Calu3 (cell line): ENCODE measurements at regions not wholly inside any gene's neighbourhood (a gene's known extent, or its start where the extent isn't known, plus 50 kb on each side); places are given as distances from the start of the nearest gene placed in this dataset.
A peak's percentile ranks its signal among the peaks of the same experiment; 100 is the strongest.
"Not testable (repeated sequence)": the region's sequence is repeated elsewhere in the genome, so short reads cannot be mapped to it uniquely, and the experiment has no call there.

Experiments
- BruUV-seq: library from RNA; stranded (reverse); fragments of 400-500 nt; replicated peaks from 2 replicates; lab custom pipeline; 2021; lab: Mats Ljungman, UMichigan
- CTCF ChIA-PET: fragments of 300-600 bp; sonication (Branson Sonifier 250); formaldehyde crosslinking; loops from one replicate; lab custom pipeline; 2022; ENCODE audit warnings: antibody characterized with exemption; lab: Charles Lee
- DNase-seq: peaks from one replicate; pipeline ENCODE4 v3.0.0; 2022
- H3K27ac Mint-ChIP-seq: one replicate; pipeline ENCODE4 v1.8.0; 2022; ENCODE audit warnings: mixed read lengths; ENCODE audit not compliant: unreplicated experiment
- H3K27me3 Mint-ChIP-seq: one replicate; pipeline ENCODE4 v1.8.0; 2022; ENCODE audit warnings: mixed read lengths; ENCODE audit not compliant: unreplicated experiment
- H3K36me3 Mint-ChIP-seq: one replicate; pipeline ENCODE4 v1.8.0; 2022; ENCODE audit warnings: mild to moderate bottlenecking, moderate library complexity, mixed read lengths; ENCODE audit not compliant: insufficient read depth, unreplicated experiment
- H3K4me1 Mint-ChIP-seq: one replicate; pipeline ENCODE4 v1.8.0; 2022; ENCODE audit warnings: mild to moderate bottlenecking, low read depth, mixed read lengths; ENCODE audit not compliant: unreplicated experiment
- H3K4me3 Mint-ChIP-seq: one replicate; pipeline ENCODE4 v1.8.0; 2022; ENCODE audit warnings: mild to moderate bottlenecking, low read depth, moderate library complexity, mixed read lengths; ENCODE audit not compliant: unreplicated experiment
- H3K9me3 Mint-ChIP-seq: one replicate; pipeline ENCODE4 v1.8.0; 2022; ENCODE audit warnings: low read depth, mixed read lengths; ENCODE audit not compliant: unreplicated experiment
- intact Hi-C: fragments of 100-400 bp; cut with micrococcal nuclease; formaldehyde crosslinking; loops from one replicate; pipeline ENCODE4 v1.10.0; 2022; ENCODE audit not compliant: unreplicated experiment

DNA sequence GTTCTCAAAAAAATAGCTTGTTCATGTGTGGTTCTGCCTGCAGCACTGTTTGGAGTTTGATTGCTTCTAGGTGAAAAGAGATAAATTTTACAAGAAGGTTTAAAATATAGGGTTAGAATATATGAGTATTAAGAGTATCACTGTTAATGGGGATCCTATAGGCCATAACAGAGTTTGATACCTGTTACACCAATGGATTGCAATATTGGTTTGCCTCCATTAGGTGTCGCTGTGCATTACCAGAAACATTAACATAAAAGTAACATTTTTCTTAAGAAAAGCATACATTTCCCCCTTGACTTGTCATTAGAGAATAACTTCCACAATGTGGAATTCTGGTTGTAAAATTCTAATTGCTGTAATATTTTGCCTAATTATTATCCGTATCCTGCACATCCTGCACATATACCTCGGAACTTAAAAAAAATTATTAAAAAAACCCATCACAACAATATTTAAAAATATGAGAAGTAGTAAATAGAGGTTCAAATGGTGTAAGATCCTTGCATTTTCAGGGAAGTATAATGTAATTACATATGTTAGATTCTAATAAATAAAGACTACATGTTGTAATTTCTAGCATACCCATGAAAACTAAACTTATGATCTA is 63.0 kb downstream of the CYP4A11 start:
- H3K27me3 Mint-ChIP-seq, CTCF ChIA-PET, H3K4me1 Mint-ChIP-seq, H3K9me3 Mint-ChIP-seq, H3K4me3 Mint-ChIP-seq, H3K27ac Mint-ChIP-seq, H3K36me3 Mint-ChIP-seq, BruUV-seq: not testable (repeated sequence)
- DNase-seq, result peak; percentile 54
- intact Hi-C loops, result loop anchor here (5.0 kb wide), 2 partner anchors 114 to 294 kb away; no protein-coding TSS in a partner anchor

- H3K4me1 Mint-ChIP-seq, DNase-seq: not testable (repeated sequence)
- intact Hi-C loops, result loop anchor here (5.0 kb wide), 2 partner anchors 116 to 296 kb away; no protein-coding TSS in a partner anchor
Observed at GRCh38 chr1:46876093-46876492, 65.2 kb downstream of the CYP4A11 start.

More at GRCh38 chr1:46876093-46876492, 65.2 kb downstream of the CYP4A11 start:
- H3K36me3 Mint-ChIP-seq, H3K4me3 Mint-ChIP-seq, H3K27me3 Mint-ChIP-seq, CTCF ChIA-PET, BruUV-seq, H3K9me3 Mint-ChIP-seq, H3K27ac Mint-ChIP-seq: not testable (repeated sequence)
